Suprapubic skin (tissue), 4 donors: ENCODE measurements at regions not wholly inside any gene's neighbourhood (a gene's known extent, or its start where the extent isn't known, plus 50 kb on each side); places are given as distances from the start of the nearest gene placed in this dataset.
"Not testable (repeated sequence)": the region's sequence is repeated elsewhere in the genome, so short reads cannot be mapped to it uniquely, and the experiment has no call there.

Experiments
- DNase-seq, 2 donors: peaks; one replicate each; pipeline ENCODE4 v3.0.0-alpha.2; 2019; ENCODE audit warnings: low spot score in 2 of 2
- H3K27ac ChIP-seq: fragments of 200-600 bp; sonication (generic); one replicate; pipeline ENCODE4 v1.5.1; 2019
- H3K27me3 ChIP-seq: fragments of 200-600 bp; sonication (generic); one replicate; pipeline ENCODE4 v1.5.1; 2019
- H3K36me3 ChIP-seq: fragments of 200-600 bp; sonication (generic); one replicate; pipeline ENCODE4 v1.5.1; 2019
- H3K4me1 ChIP-seq: fragments of 200-600 bp; sonication (generic); one replicate; pipeline ENCODE4 v1.5.1; 2019
- H3K4me3 ChIP-seq: fragments of 200-600 bp; sonication (generic); one replicate; pipeline ENCODE4 v1.5.1; 2019; ENCODE audit warnings: mild to moderate bottlenecking
- H3K9me3 ChIP-seq: fragments of 200-600 bp; sonication (generic); one replicate; pipeline ENCODE4 v1.5.1; 2019
- CTCF ChIP-seq, 2 donors: fragments of 200-600 bp in 1 of 2; fragments of 450-650 bp in 1 of 2; sonication (generic) in 1 of 2; IDR thresholded peaks; one replicate each; pipeline ENCODE4 v1.5.1; 2016 to 2019; ENCODE audit warnings: antibody characterized with exemption in 2 of 2, mild to moderate bottlenecking in 1 of 2, moderate library complexity in 1 of 2
- EP300 ChIP-seq: sonication (generic); formaldehyde crosslinking; IDR thresholded peaks from one replicate; pipeline ENCODE4 v1.6.1; 2017; ENCODE audit warnings: antibody characterized with exemption
- POLR2A ChIP-seq, 2 donors: fragments of 450-650 bp; IDR thresholded peaks; one replicate each; pipeline ENCODE4 v1.6.1; 2017; ENCODE audit warnings: antibody characterized with exemption in 2 of 2, mild to moderate bottlenecking in 2 of 2, moderate library complexity in 2 of 2
- POLR2AphosphoS5 ChIP-seq, 3 donors: sonication (generic); formaldehyde crosslinking; IDR thresholded peaks; one replicate each; pipeline ENCODE4 v1.6.1; 2017; ENCODE audit warnings: antibody characterized with exemption in 3 of 3
- WGBS: methylation state at CpG from one replicate; pipeline ENCODE4 v1.1.5; 2018; 5-methylcytosine and 5-hydroxymethylcytosine counted together

GRCh38 chrX:13194291-13195103 lies 125.4 kb downstream of the ATXN3L start:
- no peaks in the 10 kb centered on the region for H3K9me3 ChIP-seq
- 28% methylated on average over 4 of the region's 4 CpGs for WGBS
- TF ChIP-seq CTCF (IDR thresholded peaks at IDR 0.05): no peak
- no peak for TF ChIP-seq EP300
- no peak for TF ChIP-seq POLR2AphosphoS5 (IDR thresholded peaks at IDR 0.05)
- TF ChIP-seq POLR2A (IDR thresholded peaks at IDR 0.05): no peak
- no peaks in the 10 kb centered on the region for H3K27me3 ChIP-seq
- H3K4me1 ChIP-seq: peaks cover 3% of the 10 kb centered on the region
- no peak for DNase-seq
- H3K4me3 ChIP-seq: no peak overlapping the region
- H3K36me3 ChIP-seq: no peaks in the 10 kb centered on the region
- no peak overlapping the region for H3K27ac ChIP-seq

GRCh38 chrX:13190051-13190450 lies 129.8 kb downstream of the ATXN3L start:
- no peaks in the 10 kb centered on the region for H3K9me3 ChIP-seq
- H3K36me3 ChIP-seq: no peaks in the 10 kb centered on the region
- DNase-seq: no peak
- H3K27me3 ChIP-seq: no peaks in the 10 kb centered on the region
- H3K4me1 ChIP-seq: peaks cover 3% of the 10 kb centered on the region
- TF ChIP-seq POLR2AphosphoS5 (IDR thresholded peaks at IDR 0.05) (no peak), EP300 (no peak), POLR2A (IDR thresholded peaks at IDR 0.05) (no peak), CTCF (IDR thresholded peaks at IDR 0.05) (no peak)
- WGBS: 67% methylated on average over 3 of the region's 3 CpGs
- H3K4me3 ChIP-seq: no peak overlapping the region
- no peak overlapping the region for H3K27ac ChIP-seq

- TF ChIP-seq CTCF (IDR thresholded peaks at IDR 0.05) (no peak), POLR2AphosphoS5 (IDR thresholded peaks at IDR 0.05) (no peak), EP300 (no peak), POLR2A (IDR thresholded peaks at IDR 0.05) (no peak)
- DNase-seq: no peak
- 70% methylated on average over 6 of the region's 6 CpGs for WGBS
Observed at GRCh38 chrX:13189380-13189779, 130.5 kb downstream of the ATXN3L start.

GRCh38 chrX:13188731-13189309 lies 131.0 kb downstream of the ATXN3L start:
- 64% methylated on average over 5 of the region's 5 CpGs for WGBS

More at GRCh38 chrX:13189380-13189779, 130.5 kb downstream of the ATXN3L start:
- H3K4me1 ChIP-seq: no peaks in the 10 kb centered on the region
- no peaks in the 10 kb centered on the region for H3K9me3 ChIP-seq
- H3K27ac ChIP-seq: no peak overlapping the region
- H3K36me3 ChIP-seq: no peaks in the 10 kb centered on the region
- H3K4me3 ChIP-seq: no peak overlapping the region
- no peaks in the 10 kb centered on the region for H3K27me3 ChIP-seq

GRCh38 chrX:13186643-13187042 lies 133.2 kb downstream of the ATXN3L start:
- not testable (repeated sequence) for H3K9me3 ChIP-seq, H3K36me3 ChIP-seq, H3K27me3 ChIP-seq, DNase-seq, H3K4me1 ChIP-seq, H3K4me3 ChIP-seq, H3K27ac ChIP-seq
- WGBS: 88% methylated on average over 3 of the region's 3 CpGs

More at GRCh38 chrX:13188731-13189309, 131.0 kb downstream of the ATXN3L start:
- Histone ChIP-seq H3K9me3 (no peaks in the 10 kb centered on the region), H3K27ac (no peak overlapping the region), H3K27me3 (no peaks in the 10 kb centered on the region), H3K4me3 (no peak overlapping the region), H3K4me1 (no peaks in the 10 kb centered on the region), H3K36me3 (no peaks in the 10 kb centered on the region)
- DNase-seq: no peak
- TF ChIP-seq CTCF (IDR thresholded peaks at IDR 0.05) (no peak), POLR2A (IDR thresholded peaks at IDR 0.05) (no peak), POLR2AphosphoS5 (IDR thresholded peaks at IDR 0.05) (no peak), EP300 (no peak)
